ENCODE measurements at regions not wholly inside any gene's neighbourhood (a gene's known extent, or its start where the extent isn't known, plus 50 kb on each side); places are given as distances from the start of the nearest gene placed in this dataset.
A peak's percentile ranks its signal among the peaks of the same experiment; 100 is the strongest.
"Not testable (repeated sequence)": the region's sequence is repeated elsewhere in the genome, so short reads cannot be mapped to it uniquely, and the experiment has no call there.

GRCh38 chr10:29377333-29377961 is 88.6 kb downstream of the LYZL1 start:
- H3K27me3 Mint-ChIP-seq (ENCODE audit: low read depth in 2 of 2): peaks cover 0 to 3% of the 10 kb centered on the region in 2 donors
- no peaks in the 10 kb centered on the region for H3K27me3 ChIP-seq (ENCODE audit: control insufficient read depth, insufficient read depth, low read length)
- H3K27ac ChIP-seq (ENCODE audit: low read length): no peak overlapping the region
- intact Hi-C loops (cut with micrococcal nuclease): no loop called here
- peak; percentile 65 for TF ChIP-seq CTCF (IDR thresholded peaks at IDR 0.05)
- DNase-seq: peak in 1 of 2 donors; percentile 43
- no peak overlapping the region for H3K4me3 Mint-ChIP-seq
- H3K9me3 Mint-ChIP-seq: no peaks in the 10 kb centered on the region
- H3K9me3 ChIP-seq (ENCODE audit: control insufficient read depth, insufficient read depth, low read length): no peaks in the 10 kb centered on the region
- no peaks in the 10 kb centered on the region for H3K4me1 ChIP-seq (ENCODE audit: control insufficient read depth, insufficient read depth, low read length)
- ATAC-seq: peak in 1 of 3 donors; percentile 24
- H3K36me3 ChIP-seq (ENCODE audit: control insufficient read depth, insufficient read depth, low read length): no peaks in the 10 kb centered on the region
- WGBS (ENCODE audit: insufficient coverage): 75% methylated on average over 9 of the region's 10 CpGs
- no peak overlapping the region for H3K27ac Mint-ChIP-seq
- H3K4me1 Mint-ChIP-seq: no peaks in the 10 kb centered on the region
- H3K4me3 ChIP-seq (ENCODE audit: low read length): no peak overlapping the region
- no peaks in the 10 kb centered on the region for H3K36me3 Mint-ChIP-seq

- Histone ChIP-seq H3K9me3 (ENCODE audit: control insufficient read depth, insufficient read depth, low read length) (no peaks in the 10 kb centered on the region), H3K36me3 (ENCODE audit: control insufficient read depth, insufficient read depth, low read length) (no peaks in the 10 kb centered on the region), H3K27me3 (ENCODE audit: control insufficient read depth, insufficient read depth, low read length) (no peaks in the 10 kb centered on the region), H3K27ac (ENCODE audit: low read length) (no peak overlapping the region), H3K4me3 (ENCODE audit: low read length) (no peak overlapping the region), H3K4me1 (ENCODE audit: control insufficient read depth, insufficient read depth, low read length) (no peaks in the 10 kb centered on the region)
- Mint-ChIP-seq H3K4me3 (no peak overlapping the region), H3K27ac (no peak overlapping the region), H3K4me1 (no peaks in the 10 kb centered on the region), H3K36me3 (no peaks in the 10 kb centered on the region), H3K9me3 (no peaks in the 10 kb centered on the region), H3K27me3 (ENCODE audit: low read depth in 2 of 2) (peaks cover 0 to 6% of the 10 kb centered on the region in 2 donors)
- intact Hi-C loops (cut with micrococcal nuclease): no loop called here
- no peak for TF ChIP-seq CTCF (IDR thresholded peaks at IDR 0.05)
- WGBS (ENCODE audit: insufficient coverage): 95% methylated on average over 7 of the region's 7 CpGs
- DNase-seq (no peak), ATAC-seq (no peak)
These were observed 89.2 kb downstream of the LYZL1 start for GRCh38 chr10:29378106-29378505.

GRCh38 chr10:29379208-29379607 is 90.3 kb downstream of the LYZL1 start:
- Histone ChIP-seq H3K36me3 (ENCODE audit: control insufficient read depth, insufficient read depth, low read length) (no peaks in the 10 kb centered on the region), H3K27me3 (ENCODE audit: control insufficient read depth, insufficient read depth, low read length) (no peaks in the 10 kb centered on the region), H3K4me3 (ENCODE audit: low read length) (no peak overlapping the region), H3K4me1 (ENCODE audit: control insufficient read depth, insufficient read depth, low read length) (no peaks in the 10 kb centered on the region), H3K9me3 (ENCODE audit: control insufficient read depth, insufficient read depth, low read length) (no peaks in the 10 kb centered on the region), H3K27ac (ENCODE audit: low read length) (no peak overlapping the region)
- H3K9me3 Mint-ChIP-seq: no peaks in the 10 kb centered on the region
- intact Hi-C loops (cut with micrococcal nuclease): no loop called here
- no peak for ATAC-seq
- H3K36me3 Mint-ChIP-seq: no peaks in the 10 kb centered on the region
- TF ChIP-seq CTCF (IDR thresholded peaks at IDR 0.05): no peak
- H3K4me1 Mint-ChIP-seq: no peaks in the 10 kb centered on the region
- no peak for DNase-seq
- H3K27me3 Mint-ChIP-seq (ENCODE audit: low read depth in 2 of 2): peaks cover 0 to 10% of the 10 kb centered on the region in 2 donors
- H3K4me3 Mint-ChIP-seq: no peak overlapping the region
- 72% methylated on average over 3 of the region's 4 CpGs for WGBS (ENCODE audit: insufficient coverage)
- H3K27ac Mint-ChIP-seq: no peak overlapping the region

GRCh38 chr10:29379777-29380598 is 91.1 kb downstream of the LYZL1 start:
- H3K36me3 Mint-ChIP-seq; ATAC-seq; H3K27ac Mint-ChIP-seq; H3K36me3 ChIP-seq (ENCODE audit: control insufficient read depth, insufficient read depth, low read length); H3K9me3 Mint-ChIP-seq; DNase-seq; H3K4me1 ChIP-seq (ENCODE audit: control insufficient read depth, insufficient read depth, low read length); H3K4me3 ChIP-seq (ENCODE audit: low read length); H3K27me3 ChIP-seq (ENCODE audit: control insufficient read depth, insufficient read depth, low read length); H3K27ac ChIP-seq (ENCODE audit: low read length); intact Hi-C loops (cut with micrococcal nuclease); H3K4me1 Mint-ChIP-seq; H3K4me3 Mint-ChIP-seq; H3K9me3 ChIP-seq (ENCODE audit: control insufficient read depth, insufficient read depth, low read length): not testable (repeated sequence)
- peaks cover 0 to 15% of the 10 kb centered on the region in 2 donors for H3K27me3 Mint-ChIP-seq (ENCODE audit: low read depth in 2 of 2)
- 72% methylated on average over 13 of the region's 16 CpGs for WGBS (ENCODE audit: insufficient coverage)

GRCh38 chr10:29380599-29381511 is 92.0 kb downstream of the LYZL1 start:
- H3K4me3 Mint-ChIP-seq, H3K27ac Mint-ChIP-seq: not testable (repeated sequence)
- WGBS (ENCODE audit: insufficient coverage): 80% methylated on average over 10 of the region's 16 CpGs

More at GRCh38 chr10:29380599-29381511, 92.0 kb downstream of the LYZL1 start:
- H3K27me3 ChIP-seq (ENCODE audit: control insufficient read depth, insufficient read depth, low read length); H3K36me3 Mint-ChIP-seq; H3K4me1 ChIP-seq (ENCODE audit: control insufficient read depth, insufficient read depth, low read length); H3K4me3 ChIP-seq (ENCODE audit: low read length); H3K9me3 ChIP-seq (ENCODE audit: control insufficient read depth, insufficient read depth, low read length); ATAC-seq; H3K27ac ChIP-seq (ENCODE audit: low read length); H3K36me3 ChIP-seq (ENCODE audit: control insufficient read depth, insufficient read depth, low read length); H3K4me1 Mint-ChIP-seq; H3K9me3 Mint-ChIP-seq; intact Hi-C loops (cut with micrococcal nuclease); DNase-seq: not testable (repeated sequence)
- H3K27me3 Mint-ChIP-seq (ENCODE audit: low read depth in 2 of 2): peaks cover 0 to 15% of the 10 kb centered on the region in 2 donors
